ENCODE measurements at regions not wholly inside any gene's neighbourhood (a gene's known extent, or its start where the extent isn't known, plus 50 kb on each side); places are given as distances from the start of the nearest gene placed in this dataset.
"Not testable (repeated sequence)": the region's sequence is repeated elsewhere in the genome, so short reads cannot be mapped to it uniquely, and the experiment has no call there.

DNA sequence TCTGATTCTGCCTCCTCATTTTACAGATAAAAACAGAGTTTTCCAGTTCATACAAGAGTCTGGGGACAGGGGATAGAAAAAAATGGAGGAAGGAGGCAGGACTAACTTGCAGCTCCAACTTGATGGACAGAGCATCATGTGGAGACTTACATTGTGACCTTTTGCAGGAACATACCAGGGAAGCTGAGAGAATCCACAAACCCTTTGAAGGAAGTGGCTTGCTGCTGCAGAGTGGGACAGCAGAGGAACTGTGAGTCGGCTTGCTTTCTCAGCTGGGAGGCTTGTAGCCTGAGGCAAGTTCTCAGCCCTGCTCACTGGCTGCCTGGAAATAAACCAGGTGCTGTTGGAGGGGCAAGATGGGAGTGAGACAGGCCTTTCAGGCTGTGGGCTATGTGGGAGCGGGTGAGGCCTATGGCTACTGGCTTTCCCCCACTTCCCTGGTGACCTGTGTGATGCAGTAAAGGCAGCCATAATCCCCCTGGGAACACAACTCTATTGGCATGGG, 614.4 kb downstream of the KCTD12 start:
- H3K4me3 ChIP-seq = no peak overlapping the region
- no peaks in the 10 kb centered on the region for H3K9me3 ChIP-seq
- no peak overlapping the region for H3K27ac ChIP-seq
- no peaks in the 10 kb centered on the region for H3K27me3 ChIP-seq
- TF ChIP-seq POLR2AphosphoS5 (IDR thresholded peaks at IDR 0.05) (no peak), POLR2A (IDR thresholded peaks at IDR 0.05) (no peak), EP300 (IDR thresholded peaks at IDR 0.05) (no peak)
- TF ChIP-seq, protein P1, sequence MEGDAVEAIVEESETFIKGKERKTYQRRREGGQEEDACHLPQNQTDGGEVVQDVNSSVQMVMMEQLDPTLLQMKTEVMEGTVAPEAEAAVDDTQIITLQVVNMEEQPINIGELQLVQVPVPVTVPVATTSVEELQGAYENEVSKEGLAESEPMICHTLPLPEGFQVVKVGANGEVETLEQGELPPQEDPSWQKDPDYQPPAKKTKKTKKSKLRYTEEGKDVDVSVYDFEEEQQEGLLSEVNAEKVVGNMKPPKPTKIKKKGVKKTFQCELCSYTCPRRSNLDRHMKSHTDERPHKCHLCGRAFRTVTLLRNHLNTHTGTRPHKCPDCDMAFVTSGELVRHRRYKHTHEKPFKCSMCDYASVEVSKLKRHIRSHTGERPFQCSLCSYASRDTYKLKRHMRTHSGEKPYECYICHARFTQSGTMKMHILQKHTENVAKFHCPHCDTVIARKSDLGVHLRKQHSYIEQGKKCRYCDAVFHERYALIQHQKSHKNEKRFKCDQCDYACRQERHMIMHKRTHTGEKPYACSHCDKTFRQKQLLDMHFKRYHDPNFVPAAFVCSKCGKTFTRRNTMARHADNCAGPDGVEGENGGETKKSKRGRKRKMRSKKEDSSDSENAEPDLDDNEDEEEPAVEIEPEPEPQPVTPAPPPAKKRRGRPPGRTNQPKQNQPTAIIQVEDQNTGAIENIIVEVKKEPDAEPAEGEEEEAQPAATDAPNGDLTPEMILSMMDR (IDR thresholded peaks at IDR 0.05) = no peak
- H3K36me3 ChIP-seq = no peaks in the 10 kb centered on the region
- ATAC-seq (ENCODE audit: low FRiP score in 2 of 2) (no peak), DNase-seq (no peak)
- 80 to 82% methylated on average over 1 to 2 of the region's 2 CpGs for WGBS, 2 donors
- no peaks in the 10 kb centered on the region for H3K4me1 ChIP-seq

DNA sequence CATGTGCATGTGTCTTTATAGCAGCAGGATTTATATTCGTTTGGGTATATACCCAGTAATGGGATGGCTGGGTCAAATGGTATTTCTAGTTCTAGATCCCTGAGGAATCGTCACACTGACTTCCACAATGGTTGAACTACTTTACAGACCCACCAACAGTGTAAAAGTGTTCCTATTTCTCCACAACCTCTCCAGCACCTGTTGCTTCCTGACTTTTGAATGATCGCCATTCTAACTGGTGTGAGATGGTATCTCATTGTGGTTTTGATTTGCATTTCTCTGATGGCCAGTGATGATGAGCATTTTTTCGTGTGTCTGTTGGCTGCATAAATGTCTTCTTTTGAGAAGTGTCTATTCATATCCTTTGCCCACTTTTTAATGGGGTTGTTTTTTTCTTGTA, 617.9 kb downstream of the KCTD12 start:
- not testable (repeated sequence) for H3K4me1 ChIP-seq; H3K4me3 ChIP-seq; H3K9me3 ChIP-seq; ATAC-seq (ENCODE audit: low FRiP score in 2 of 2); H3K36me3 ChIP-seq; DNase-seq; H3K27ac ChIP-seq; H3K27me3 ChIP-seq
- 85 to 90% methylated on average over 4 of the region's 4 CpGs for WGBS, 2 donors

DNA sequence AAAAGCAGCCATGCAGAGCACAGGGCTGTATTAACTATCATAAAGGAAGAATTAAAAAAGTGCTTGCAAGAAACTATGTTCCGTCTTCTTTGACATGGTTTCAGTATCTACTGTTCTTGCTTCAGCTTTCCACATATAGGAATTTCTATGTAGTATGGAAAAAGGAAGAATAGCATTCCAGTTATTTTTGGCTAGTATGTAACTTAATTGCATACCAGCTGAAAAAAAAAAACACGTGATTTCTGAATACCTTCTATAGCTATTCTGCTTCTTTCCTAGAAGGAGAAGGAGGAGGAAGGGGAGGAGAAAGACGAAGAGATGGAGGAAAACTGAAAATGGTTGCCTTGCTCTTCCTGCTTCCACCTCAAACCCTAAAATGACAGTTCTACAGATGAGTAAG, 619.0 kb downstream of the KCTD12 start:
- WGBS, 2 donors = 54 to 55% methylated on average over 3 of the region's 3 CpGs
- H3K9me3 ChIP-seq = no peaks in the 10 kb centered on the region
- DNase-seq (no peak), ATAC-seq (ENCODE audit: low FRiP score in 2 of 2) (no peak)
- H3K4me1 ChIP-seq = peaks cover 0 to 7% (median 0%) of the 10 kb centered on the region in 4 donors
- no peak overlapping the region for H3K4me3 ChIP-seq
- H3K36me3 ChIP-seq = no peaks in the 10 kb centered on the region
- TF ChIP-seq POLR2AphosphoS5 (IDR thresholded peaks at IDR 0.05) (no peak), POLR2A (IDR thresholded peaks at IDR 0.05) (no peak)
- TF ChIP-seq, protein P1 (IDR thresholded peaks at IDR 0.05) = no peak
- no peaks in the 10 kb centered on the region for H3K27me3 ChIP-seq
- no peak overlapping the region for H3K27ac ChIP-seq

DNA sequence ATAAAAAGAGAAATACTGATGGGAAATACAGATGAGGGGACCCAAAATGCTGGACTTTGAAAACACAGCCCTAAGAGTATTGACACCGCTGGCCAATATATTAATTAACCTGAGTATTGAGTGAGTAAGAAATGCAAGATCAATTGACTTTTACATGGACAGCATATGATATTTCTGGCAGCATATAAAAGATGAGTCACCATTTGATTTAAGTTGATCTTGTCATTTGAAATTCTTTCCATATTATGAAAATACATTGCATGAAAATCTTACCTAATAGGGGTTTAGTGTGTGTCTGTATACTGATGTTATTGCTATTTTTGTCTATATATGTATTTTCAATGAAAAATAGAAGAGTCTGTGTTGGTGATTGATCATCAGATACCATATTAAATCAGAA, 619.6 kb downstream of the KCTD12 start:
- Histone ChIP-seq H3K27me3 (no peaks in the 10 kb centered on the region), H3K36me3 (no peaks in the 10 kb centered on the region), H3K4me3 (no peak overlapping the region), H3K9me3 (no peaks in the 10 kb centered on the region), H3K27ac (no peak overlapping the region), H3K4me1 (peaks cover 0 to 7% (median 0%) of the 10 kb centered on the region in 4 donors)
- WGBS, 2 donors = 100% methylated on average over 1 of the region's 1 CpG
- no peak for ATAC-seq (ENCODE audit: low FRiP score in 2 of 2)
- TF ChIP-seq EP300 (IDR thresholded peaks at IDR 0.05) (no peak), POLR2A (IDR thresholded peaks at IDR 0.05) (no peak), POLR2AphosphoS5 (IDR thresholded peaks at IDR 0.05) (no peak)
- TF ChIP-seq, protein P1 (IDR thresholded peaks at IDR 0.05) = no peak
- no peak for DNase-seq

DNA sequence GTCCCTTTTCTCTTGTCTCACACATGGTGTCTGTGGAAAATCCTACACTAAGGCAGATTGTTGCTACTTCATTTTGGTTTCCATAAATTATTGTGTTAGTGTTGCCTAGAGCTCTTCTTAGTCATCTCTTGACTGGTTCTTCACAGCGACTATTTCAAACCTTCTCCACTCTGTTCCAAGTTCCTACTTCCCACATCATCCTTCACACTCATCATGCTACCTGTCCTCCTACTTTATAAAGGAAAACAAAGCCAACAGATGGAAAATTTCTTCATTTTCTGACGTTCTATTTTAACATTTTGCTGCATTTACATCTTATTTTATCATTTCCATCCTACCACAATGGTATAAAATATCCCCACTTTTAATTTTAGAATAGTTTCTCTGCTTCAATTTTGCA, 614.1 kb downstream of the LMO7 start:
- H3K4me3 ChIP-seq = no peak overlapping the region
- TF ChIP-seq POLR2AphosphoS5 (IDR thresholded peaks at IDR 0.05) (no peak), POLR2A (IDR thresholded peaks at IDR 0.05) (no peak), EP300 (IDR thresholded peaks at IDR 0.05) (no peak)
- no peak for DNase-seq
- WGBS, 2 donors = 70 to 82% methylated on average over 2 of the region's 2 CpGs
- H3K27me3 ChIP-seq = no peaks in the 10 kb centered on the region
- no peaks in the 10 kb centered on the region for H3K36me3 ChIP-seq
- no peak for ATAC-seq (ENCODE audit: low FRiP score in 2 of 2)
- H3K27ac ChIP-seq = no peak overlapping the region
- H3K4me1 ChIP-seq = no peaks in the 10 kb centered on the region
- H3K9me3 ChIP-seq = no peaks in the 10 kb centered on the region

DNA sequence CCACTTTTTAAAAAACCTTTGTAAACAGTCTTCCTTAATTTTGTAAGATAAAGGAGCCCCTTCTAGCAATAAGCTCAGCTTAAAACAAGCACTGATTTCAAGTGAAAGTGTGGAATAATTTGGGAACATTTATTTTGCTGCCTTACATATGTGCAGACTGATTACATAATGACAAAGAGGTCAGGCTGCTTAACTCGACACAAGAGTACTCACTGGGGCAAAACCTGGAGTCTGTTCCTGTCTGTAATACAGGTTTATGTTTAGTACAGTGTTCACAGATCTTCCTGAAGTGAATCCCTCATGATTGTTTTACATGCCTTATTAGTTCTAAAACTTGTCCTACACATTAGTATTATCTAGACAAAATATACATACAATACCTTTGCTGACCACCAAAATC, 609.8 kb downstream of the LMO7 start:
- no peak for ATAC-seq (ENCODE audit: low FRiP score in 2 of 2)
- TF ChIP-seq, protein P1 (IDR thresholded peaks at IDR 0.05) = no peak
- TF ChIP-seq POLR2A (IDR thresholded peaks at IDR 0.05) (no peak), POLR2AphosphoS5 (IDR thresholded peaks at IDR 0.05) (no peak), EP300 (IDR thresholded peaks at IDR 0.05) (no peak)
- H3K27me3 ChIP-seq = no peaks in the 10 kb centered on the region

More for the DNA sequence above, 609.8 kb downstream of the LMO7 start:
- no peak overlapping the region for H3K27ac ChIP-seq
- H3K9me3 ChIP-seq = no peaks in the 10 kb centered on the region
- H3K4me1 ChIP-seq = no peaks in the 10 kb centered on the region
- no peaks in the 10 kb centered on the region for H3K36me3 ChIP-seq
- no peak overlapping the region for H3K4me3 ChIP-seq
- no peak for DNase-seq
- WGBS, 2 donors = 42 to 53% methylated on average over 1 of the region's 1 CpG

Measured in upper lobe of left lung (tissue), 6 donors.